WTC11 (cell line): ENCODE measurements at regions not wholly inside any gene's neighbourhood (a gene's known extent, or its start where the extent isn't known, plus 50 kb on each side); places are given as distances from the start of the nearest gene placed in this dataset.

Experiments used
- ATAC-seq: fragments of 200-7000 bp; cut with Tn5 transposase; 2 replicates; pipeline ENCODE4 v1.10.0; 2021; ENCODE audit warnings: mild to moderate bottlenecking, moderate library complexity
- CTCF ChIA-PET: fragments of 300-600 bp; sonication (Branson Sonifier 250); formaldehyde crosslinking; loops from one replicate; lab custom pipeline; 2021; ENCODE audit warnings: antibody characterized with exemption; lab: Charles Lee
- POLR2A ChIA-PET: fragments of 350-600 bp; sonication (Branson Sonifier 250); formaldehyde crosslinking; loops from one replicate; lab custom pipeline; 2021; ENCODE audit warnings: antibody characterized with exemption; lab: Charles Lee
- DNase-seq: peaks from one replicate; pipeline ENCODE4 v3.0.0; 2021; ENCODE audit warnings: low spot score
- H3K27ac Mint-ChIP-seq: 2 replicates; pipeline ENCODE4 v1.8.0; 2021; ENCODE audit warnings: mixed read lengths
- H3K27me3 Mint-ChIP-seq: 2 replicates; pipeline ENCODE4 v1.8.0; 2021; ENCODE audit warnings: low read depth, mild to moderate bottlenecking, moderate library complexity, mixed read lengths
- H3K36me3 Mint-ChIP-seq: 2 replicates; pipeline ENCODE4 v1.8.0; 2021; ENCODE audit warnings: mixed read lengths
- H3K4me1 Mint-ChIP-seq: 2 replicates; pipeline ENCODE4 v1.8.0; 2022; ENCODE audit warnings: mixed read lengths
- H3K4me3 Mint-ChIP-seq: 2 replicates; pipeline ENCODE4 v1.8.0; 2021; ENCODE audit warnings: mild to moderate bottlenecking, moderate library complexity, mixed read lengths
- H3K9me3 Mint-ChIP-seq: 2 replicates; pipeline ENCODE4 v1.8.0; 2021; ENCODE audit warnings: mixed read lengths
- ATF1 ChIP-seq: sonication (generic); formaldehyde crosslinking; IDR thresholded peaks from 2 replicates; pipeline ENCODE4 v1.8.1; 2023; ENCODE audit warnings: mild to moderate bottlenecking, moderate library complexity, missing genetic modification reagents
- HMGA2 ChIP-seq: fragments of 250-450 bp; sonication (Bioruptor Pico); IDR thresholded peaks from 2 replicates; pipeline ENCODE4 v1.4.0; 2021; ENCODE audit warnings: mild to moderate bottlenecking, moderate library complexity
- JUN ChIP-seq: sonication (generic); formaldehyde crosslinking; IDR thresholded peaks from 2 replicates; pipeline ENCODE4 v1.8.0; 2023; ENCODE audit warnings: mild to moderate bottlenecking, missing genetic modification reagents
- NFYB ChIP-seq: sonication (generic); formaldehyde crosslinking; conservative IDR thresholded peaks from 2 replicates; pipeline ENCODE4 v1.8.0; 2022; ENCODE audit warnings: low read depth, missing genetic modification reagents
- RELA ChIP-seq: sonication (generic); formaldehyde crosslinking; IDR thresholded peaks from 2 replicates; pipeline ENCODE4 v1.8.1; 2022; ENCODE audit warnings: missing genetic modification reagents, mild to moderate bottlenecking, borderline replicate concordance
- SOX15 ChIP-seq: fragments of 250-450 bp; sonication (Bioruptor Pico); IDR thresholded peaks from 2 replicates; pipeline ENCODE4 v1.9.0; 2021; ENCODE audit warnings: mild to moderate bottlenecking
- SP1 ChIP-seq: sonication (generic); formaldehyde crosslinking; conservative IDR thresholded peaks from 2 replicates; pipeline ENCODE4 v1.8.1; 2022; ENCODE audit warnings: missing genetic modification reagents
- TCF7 ChIP-seq: sonication (generic); formaldehyde crosslinking; IDR thresholded peaks from 2 replicates; pipeline ENCODE4 v1.8.0; 2022; ENCODE audit warnings: mild to moderate bottlenecking, low read depth, missing genetic modification reagents, moderate library complexity
- ZNF121 ChIP-seq: sonication (generic); formaldehyde crosslinking; IDR thresholded peaks from 2 replicates; pipeline ENCODE4 v1.8.0; 2023; ENCODE audit warnings: missing genetic modification reagents
- ZNF232 ChIP-seq: sonication (generic); formaldehyde crosslinking; IDR thresholded peaks from 2 replicates; pipeline ENCODE4 v1.8.0; 2022; ENCODE audit warnings: mild to moderate bottlenecking, missing genetic modification reagents
- TF ChIP-seq, protein P1 (sequence below): sonication (generic); formaldehyde crosslinking; conservative IDR thresholded peaks from 2 replicates; pipeline ENCODE4 v1.8.1; 2022; ENCODE audit warnings: mild to moderate bottlenecking, missing genetic modification reagents
- TF ChIP-seq, protein P2 (sequence below): sonication (generic); formaldehyde crosslinking; IDR thresholded peaks from 2 replicates; pipeline ENCODE4 v1.8.0; 2022; ENCODE audit warnings: mild to moderate bottlenecking, missing genetic modification reagents
- TF ChIP-seq, protein P3 (sequence below): sonication (generic); formaldehyde crosslinking; IDR thresholded peaks from 2 replicates; pipeline ENCODE4 v1.8.0; 2023; ENCODE audit warnings: missing genetic modification reagents
- TF ChIP-seq, protein P4 (sequence below): sonication (generic); formaldehyde crosslinking; IDR thresholded peaks from 2 replicates; pipeline ENCODE4 v1.8.0; 2022; ENCODE audit warnings: mild to moderate bottlenecking, missing genetic modification reagents
- TF ChIP-seq, protein P5 (sequence below): fragments of 250-450 bp; sonication (Bioruptor Pico); IDR thresholded peaks from 2 replicates; pipeline ENCODE4 v1.8.0; 2021; ENCODE audit warnings: mild to moderate bottlenecking
- TF ChIP-seq, protein P6 (sequence below): sonication (generic); formaldehyde crosslinking; IDR thresholded peaks from 2 replicates; pipeline ENCODE4 v1.8.0; 2022; ENCODE audit warnings: missing genetic modification reagents
- TF ChIP-seq, protein P7 (sequence below): sonication (generic); formaldehyde crosslinking; IDR thresholded peaks from 2 replicates; pipeline ENCODE4 v1.8.1; 2022; ENCODE audit warnings: low read depth, missing genetic modification reagents, borderline replicate concordance
- TF ChIP-seq, protein P8 (sequence below): fragments of 250-450 bp; sonication (Bioruptor Pico); IDR thresholded peaks from 2 replicates; pipeline ENCODE4 v1.9.0; 2021; ENCODE audit warnings: mild to moderate bottlenecking, borderline replicate concordance

DNA sequence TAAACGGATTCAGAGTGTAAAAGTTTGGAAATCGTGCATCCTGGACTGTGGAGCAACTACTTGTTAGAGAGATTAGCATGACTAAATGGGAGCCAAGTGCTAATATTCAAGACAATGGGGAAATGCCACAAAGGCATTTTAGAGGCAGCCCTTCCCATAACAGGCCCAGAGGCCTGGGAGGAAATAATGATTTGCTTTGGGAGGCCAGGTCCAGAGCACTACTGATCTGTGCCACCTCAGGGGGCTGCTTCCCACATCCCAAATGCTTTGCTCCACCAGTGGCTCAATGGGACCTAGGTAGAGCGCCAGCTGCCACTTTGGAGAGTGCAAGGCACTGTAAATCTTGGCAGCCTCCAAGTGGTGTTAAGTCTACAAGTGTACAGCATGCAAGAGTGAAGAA lies 91.9 kb upstream of the HSF2 start (continued):
- TF ChIP-seq, protein P1, sequence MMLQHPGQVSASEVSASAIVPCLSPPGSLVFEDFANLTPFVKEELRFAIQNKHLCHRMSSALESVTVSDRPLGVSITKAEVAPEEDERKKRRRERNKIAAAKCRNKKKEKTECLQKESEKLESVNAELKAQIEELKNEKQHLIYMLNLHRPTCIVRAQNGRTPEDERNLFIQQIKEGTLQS, result no peak
- TF ChIP-seq, protein P2, sequence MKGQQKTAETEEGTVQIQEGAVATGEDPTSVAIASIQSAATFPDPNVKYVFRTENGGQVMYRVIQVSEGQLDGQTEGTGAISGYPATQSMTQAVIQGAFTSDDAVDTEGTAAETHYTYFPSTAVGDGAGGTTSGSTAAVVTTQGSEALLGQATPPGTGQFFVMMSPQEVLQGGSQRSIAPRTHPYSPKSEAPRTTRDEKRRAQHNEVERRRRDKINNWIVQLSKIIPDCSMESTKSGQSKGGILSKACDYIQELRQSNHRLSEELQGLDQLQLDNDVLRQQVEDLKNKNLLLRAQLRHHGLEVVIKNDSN (CRISPR knock-in tag), result no peak
- TF ChIP-seq SOX15, result no peak

DNA sequence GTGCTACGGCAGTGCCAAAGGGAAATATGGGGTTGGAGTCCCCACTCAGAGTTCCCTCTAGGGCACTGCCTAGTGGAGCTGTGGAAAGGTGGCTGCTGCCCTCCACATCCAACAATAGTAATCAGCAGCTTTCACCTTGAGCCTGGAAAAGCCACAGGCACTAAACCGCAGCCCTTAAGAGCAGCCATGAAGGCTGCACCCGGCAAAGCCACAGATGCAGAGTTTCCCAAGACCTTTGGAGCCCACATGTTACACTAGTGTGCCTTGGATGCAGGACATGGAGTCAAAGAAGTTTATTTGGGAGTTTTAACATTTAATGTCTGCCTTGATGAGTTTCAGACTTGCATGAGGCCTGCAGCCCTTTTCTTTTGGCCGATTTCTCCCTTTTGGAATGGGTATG lies 91.4 kb upstream of the HSF2 start:
- H3K27me3 Mint-ChIP-seq, result no peaks in the 10 kb centered on the region; the same call in 1 of the 2 replicates
- CTCF ChIA-PET, result no interaction called here

DNA sequence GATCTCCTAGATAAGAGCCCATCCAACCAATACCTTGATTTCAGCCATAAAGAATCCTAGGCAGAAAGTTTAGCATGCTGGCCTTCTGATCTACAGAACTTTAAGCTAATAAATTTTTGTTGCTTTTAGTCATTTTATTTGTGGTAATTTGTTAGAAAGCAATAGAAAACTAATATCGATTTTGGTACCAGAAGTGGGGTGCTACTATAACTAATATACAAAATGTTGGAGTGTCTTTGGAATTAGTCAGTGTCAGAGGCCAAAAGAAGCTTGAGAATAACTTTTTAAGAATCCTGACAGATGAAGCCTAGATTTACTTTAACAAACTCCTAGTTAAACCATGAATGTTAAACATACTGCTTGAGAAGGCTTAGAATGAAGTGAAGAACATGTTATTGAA lies 83.6 kb upstream of the HSF2 start:
- Mint-ChIP-seq H3K27ac (no peak overlapping the region), H3K9me3 (peaks cover 40% of the 10 kb centered on the region), H3K27me3 (no peaks in the 10 kb centered on the region), H3K4me3 (no peak overlapping the region), H3K4me1 (peaks cover 4% of the 10 kb centered on the region), H3K36me3 (peaks cover 24% of the 10 kb centered on the region)
- POLR2A ChIA-PET, result no interaction called here
- no peak for ATAC-seq
- no peak for DNase-seq
- CTCF ChIA-PET, result no interaction called here
- TF ChIP-seq, protein P3, sequence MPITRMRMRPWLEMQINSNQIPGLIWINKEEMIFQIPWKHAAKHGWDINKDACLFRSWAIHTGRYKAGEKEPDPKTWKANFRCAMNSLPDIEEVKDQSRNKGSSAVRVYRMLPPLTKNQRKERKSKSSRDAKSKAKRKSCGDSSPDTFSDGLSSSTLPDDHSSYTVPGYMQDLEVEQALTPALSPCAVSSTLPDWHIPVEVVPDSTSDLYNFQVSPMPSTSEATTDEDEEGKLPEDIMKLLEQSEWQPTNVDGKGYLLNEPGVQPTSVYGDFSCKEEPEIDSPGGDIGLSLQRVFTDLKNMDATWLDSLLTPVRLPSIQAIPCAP, result no peak
- TF ChIP-seq HMGA2 (CRISPR knock-in tag) (no peak), RELA (CRISPR knock-in tag) (no peak)
- TF ChIP-seq, protein P4, sequence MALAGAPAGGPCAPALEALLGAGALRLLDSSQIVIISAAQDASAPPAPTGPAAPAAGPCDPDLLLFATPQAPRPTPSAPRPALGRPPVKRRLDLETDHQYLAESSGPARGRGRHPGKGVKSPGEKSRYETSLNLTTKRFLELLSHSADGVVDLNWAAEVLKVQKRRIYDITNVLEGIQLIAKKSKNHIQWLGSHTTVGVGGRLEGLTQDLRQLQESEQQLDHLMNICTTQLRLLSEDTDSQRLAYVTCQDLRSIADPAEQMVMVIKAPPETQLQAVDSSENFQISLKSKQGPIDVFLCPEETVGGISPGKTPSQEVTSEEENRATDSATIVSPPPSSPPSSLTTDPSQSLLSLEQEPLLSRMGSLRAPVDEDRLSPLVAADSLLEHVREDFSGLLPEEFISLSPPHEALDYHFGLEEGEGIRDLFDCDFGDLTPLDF (CRISPR knock-in tag), result no peak
- TF ChIP-seq, protein P5, sequence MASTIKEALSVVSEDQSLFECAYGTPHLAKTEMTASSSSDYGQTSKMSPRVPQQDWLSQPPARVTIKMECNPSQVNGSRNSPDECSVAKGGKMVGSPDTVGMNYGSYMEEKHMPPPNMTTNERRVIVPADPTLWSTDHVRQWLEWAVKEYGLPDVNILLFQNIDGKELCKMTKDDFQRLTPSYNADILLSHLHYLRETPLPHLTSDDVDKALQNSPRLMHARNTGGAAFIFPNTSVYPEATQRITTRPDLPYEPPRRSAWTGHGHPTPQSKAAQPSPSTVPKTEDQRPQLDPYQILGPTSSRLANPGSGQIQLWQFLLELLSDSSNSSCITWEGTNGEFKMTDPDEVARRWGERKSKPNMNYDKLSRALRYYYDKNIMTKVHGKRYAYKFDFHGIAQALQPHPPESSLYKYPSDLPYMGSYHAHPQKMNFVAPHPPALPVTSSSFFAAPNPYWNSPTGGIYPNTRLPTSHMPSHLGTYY (CRISPR knock-in tag), result no peak

More for the DNA sequence above, 91.4 kb upstream of the HSF2 start:
- Mint-ChIP-seq H3K4me1 (0 out of 2 replicates have a peak, but pooled peaks cover 2% of the 10 kb centered on the region), H3K36me3 (peaks cover 29% of the 10 kb centered on the region), H3K27ac (no peak overlapping the region), H3K9me3 (peaks cover 41% of the 10 kb centered on the region), H3K4me3 (no peak overlapping the region)
- ATAC-seq (no peak), DNase-seq (no peak)
- TF ChIP-seq TCF7 (CRISPR knock-in tag), result no peak
- TF ChIP-seq, protein P6, sequence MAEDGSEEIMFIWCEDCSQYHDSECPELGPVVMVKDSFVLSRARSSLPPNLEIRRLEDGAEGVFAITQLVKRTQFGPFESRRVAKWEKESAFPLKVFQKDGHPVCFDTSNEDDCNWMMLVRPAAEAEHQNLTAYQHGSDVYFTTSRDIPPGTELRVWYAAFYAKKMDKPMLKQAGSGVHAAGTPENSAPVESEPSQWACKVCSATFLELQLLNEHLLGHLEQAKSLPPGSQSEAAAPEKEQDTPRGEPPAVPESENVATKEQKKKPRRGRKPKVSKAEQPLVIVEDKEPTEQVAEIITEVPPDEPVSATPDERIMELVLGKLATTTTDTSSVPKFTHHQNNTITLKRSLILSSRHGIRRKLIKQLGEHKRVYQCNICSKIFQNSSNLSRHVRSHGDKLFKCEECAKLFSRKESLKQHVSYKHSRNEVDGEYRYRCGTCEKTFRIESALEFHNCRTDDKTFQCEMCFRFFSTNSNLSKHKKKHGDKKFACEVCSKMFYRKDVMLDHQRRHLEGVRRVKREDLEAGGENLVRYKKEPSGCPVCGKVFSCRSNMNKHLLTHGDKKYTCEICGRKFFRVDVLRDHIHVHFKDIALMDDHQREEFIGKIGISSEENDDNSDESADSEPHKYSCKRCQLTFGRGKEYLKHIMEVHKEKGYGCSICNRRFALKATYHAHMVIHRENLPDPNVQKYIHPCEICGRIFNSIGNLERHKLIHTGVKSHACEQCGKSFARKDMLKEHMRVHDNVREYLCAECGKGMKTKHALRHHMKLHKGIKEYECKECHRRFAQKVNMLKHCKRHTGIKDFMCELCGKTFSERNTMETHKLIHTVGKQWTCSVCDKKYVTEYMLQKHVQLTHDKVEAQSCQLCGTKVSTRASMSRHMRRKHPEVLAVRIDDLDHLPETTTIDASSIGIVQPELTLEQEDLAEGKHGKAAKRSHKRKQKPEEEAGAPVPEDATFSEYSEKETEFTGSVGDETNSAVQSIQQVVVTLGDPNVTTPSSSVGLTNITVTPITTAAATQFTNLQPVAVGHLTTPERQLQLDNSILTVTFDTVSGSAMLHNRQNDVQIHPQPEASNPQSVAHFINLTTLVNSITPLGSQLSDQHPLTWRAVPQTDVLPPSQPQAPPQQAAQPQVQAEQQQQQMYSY (CRISPR knock-in tag), result no peak
- TF ChIP-seq, protein P7, sequence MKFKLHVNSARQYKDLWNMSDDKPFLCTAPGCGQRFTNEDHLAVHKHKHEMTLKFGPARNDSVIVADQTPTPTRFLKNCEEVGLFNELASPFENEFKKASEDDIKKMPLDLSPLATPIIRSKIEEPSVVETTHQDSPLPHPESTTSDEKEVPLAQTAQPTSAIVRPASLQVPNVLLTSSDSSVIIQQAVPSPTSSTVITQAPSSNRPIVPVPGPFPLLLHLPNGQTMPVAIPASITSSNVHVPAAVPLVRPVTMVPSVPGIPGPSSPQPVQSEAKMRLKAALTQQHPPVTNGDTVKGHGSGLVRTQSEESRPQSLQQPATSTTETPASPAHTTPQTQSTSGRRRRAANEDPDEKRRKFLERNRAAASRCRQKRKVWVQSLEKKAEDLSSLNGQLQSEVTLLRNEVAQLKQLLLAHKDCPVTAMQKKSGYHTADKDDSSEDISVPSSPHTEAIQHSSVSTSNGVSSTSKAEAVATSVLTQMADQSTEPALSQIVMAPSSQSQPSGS, result no peak
- TF ChIP-seq ZNF232 (CRISPR knock-in tag), result no peak
- TF ChIP-seq ZNF121 (CRISPR knock-in tag), result no peak
- TF ChIP-seq, protein P8, sequence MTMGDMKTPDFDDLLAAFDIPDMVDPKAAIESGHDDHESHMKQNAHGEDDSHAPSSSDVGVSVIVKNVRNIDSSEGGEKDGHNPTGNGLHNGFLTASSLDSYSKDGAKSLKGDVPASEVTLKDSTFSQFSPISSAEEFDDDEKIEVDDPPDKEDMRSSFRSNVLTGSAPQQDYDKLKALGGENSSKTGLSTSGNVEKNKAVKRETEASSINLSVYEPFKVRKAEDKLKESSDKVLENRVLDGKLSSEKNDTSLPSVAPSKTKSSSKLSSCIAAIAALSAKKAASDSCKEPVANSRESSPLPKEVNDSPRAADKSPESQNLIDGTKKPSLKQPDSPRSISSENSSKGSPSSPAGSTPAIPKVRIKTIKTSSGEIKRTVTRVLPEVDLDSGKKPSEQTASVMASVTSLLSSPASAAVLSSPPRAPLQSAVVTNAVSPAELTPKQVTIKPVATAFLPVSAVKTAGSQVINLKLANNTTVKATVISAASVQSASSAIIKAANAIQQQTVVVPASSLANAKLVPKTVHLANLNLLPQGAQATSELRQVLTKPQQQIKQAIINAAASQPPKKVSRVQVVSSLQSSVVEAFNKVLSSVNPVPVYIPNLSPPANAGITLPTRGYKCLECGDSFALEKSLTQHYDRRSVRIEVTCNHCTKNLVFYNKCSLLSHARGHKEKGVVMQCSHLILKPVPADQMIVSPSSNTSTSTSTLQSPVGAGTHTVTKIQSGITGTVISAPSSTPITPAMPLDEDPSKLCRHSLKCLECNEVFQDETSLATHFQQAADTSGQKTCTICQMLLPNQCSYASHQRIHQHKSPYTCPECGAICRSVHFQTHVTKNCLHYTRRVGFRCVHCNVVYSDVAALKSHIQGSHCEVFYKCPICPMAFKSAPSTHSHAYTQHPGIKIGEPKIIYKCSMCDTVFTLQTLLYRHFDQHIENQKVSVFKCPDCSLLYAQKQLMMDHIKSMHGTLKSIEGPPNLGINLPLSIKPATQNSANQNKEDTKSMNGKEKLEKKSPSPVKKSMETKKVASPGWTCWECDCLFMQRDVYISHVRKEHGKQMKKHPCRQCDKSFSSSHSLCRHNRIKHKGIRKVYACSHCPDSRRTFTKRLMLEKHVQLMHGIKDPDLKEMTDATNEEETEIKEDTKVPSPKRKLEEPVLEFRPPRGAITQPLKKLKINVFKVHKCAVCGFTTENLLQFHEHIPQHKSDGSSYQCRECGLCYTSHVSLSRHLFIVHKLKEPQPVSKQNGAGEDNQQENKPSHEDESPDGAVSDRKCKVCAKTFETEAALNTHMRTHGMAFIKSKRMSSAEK (CRISPR knock-in tag), result no peak
- TF ChIP-seq SP1, result no peak
- TF ChIP-seq JUN, result no peak
- no peak for TF ChIP-seq NFYB (CRISPR knock-in tag)
- TF ChIP-seq ATF1 (CRISPR knock-in tag), result no peak
- POLR2A ChIA-PET, result no interaction called here
